WTC11 (cell line): ENCODE measurements at regions not wholly inside any gene's neighbourhood (a gene's known extent, or its start where the extent isn't known, plus 50 kb on each side); places are given as distances from the start of the nearest gene placed in this dataset.

Experiments
- ATAC-seq: fragments of 200-7000 bp; cut with Tn5 transposase; 2 replicates; pipeline ENCODE4 v1.10.0; 2021; ENCODE audit warnings: mild to moderate bottlenecking, moderate library complexity
- CTCF ChIA-PET: fragments of 300-600 bp; sonication (Branson Sonifier 250); formaldehyde crosslinking; loops from one replicate; lab custom pipeline; 2021; ENCODE audit warnings: antibody characterized with exemption; lab: Charles Lee
- POLR2A ChIA-PET: fragments of 350-600 bp; sonication (Branson Sonifier 250); formaldehyde crosslinking; loops from one replicate; lab custom pipeline; 2021; ENCODE audit warnings: antibody characterized with exemption; lab: Charles Lee
- DNase-seq: peaks from one replicate; pipeline ENCODE4 v3.0.0; 2021; ENCODE audit warnings: low spot score
- H3K27ac Mint-ChIP-seq: 2 replicates; pipeline ENCODE4 v1.8.0; 2021; ENCODE audit warnings: mixed read lengths
- H3K27me3 Mint-ChIP-seq: 2 replicates; pipeline ENCODE4 v1.8.0; 2021; ENCODE audit warnings: low read depth, mild to moderate bottlenecking, moderate library complexity, mixed read lengths
- H3K36me3 Mint-ChIP-seq: 2 replicates; pipeline ENCODE4 v1.8.0; 2021; ENCODE audit warnings: mixed read lengths
- H3K4me1 Mint-ChIP-seq: 2 replicates; pipeline ENCODE4 v1.8.0; 2022; ENCODE audit warnings: mixed read lengths
- H3K4me3 Mint-ChIP-seq: 2 replicates; pipeline ENCODE4 v1.8.0; 2021; ENCODE audit warnings: mild to moderate bottlenecking, moderate library complexity, mixed read lengths
- H3K9me3 Mint-ChIP-seq: 2 replicates; pipeline ENCODE4 v1.8.0; 2021; ENCODE audit warnings: mixed read lengths
- ATF1 ChIP-seq: sonication (generic); formaldehyde crosslinking; IDR thresholded peaks from 2 replicates; pipeline ENCODE4 v1.8.1; 2023; ENCODE audit warnings: mild to moderate bottlenecking, moderate library complexity, missing genetic modification reagents
- GABPB1 ChIP-seq: sonication (generic); formaldehyde crosslinking; IDR thresholded peaks from 2 replicates; pipeline ENCODE4 v1.8.1; 2023; ENCODE audit warnings: mild to moderate bottlenecking, missing genetic modification reagents
- GTF2I ChIP-seq: fragments of 250-450 bp; sonication (Bioruptor Pico); conservative IDR thresholded peaks from 2 replicates; pipeline ENCODE4 v1.4.0; 2021; ENCODE audit warnings: mild to moderate bottlenecking
- SMAD3 ChIP-seq: sonication (generic); formaldehyde crosslinking; IDR thresholded peaks from 2 replicates; pipeline ENCODE4 v1.8.0; 2022; ENCODE audit warnings: missing genetic modification reagents, mild to moderate bottlenecking, borderline replicate concordance
- SOX15 ChIP-seq: fragments of 250-450 bp; sonication (Bioruptor Pico); IDR thresholded peaks from 2 replicates; pipeline ENCODE4 v1.9.0; 2021; ENCODE audit warnings: mild to moderate bottlenecking
- TP53 ChIP-seq: sonication (generic); formaldehyde crosslinking; IDR thresholded peaks from 2 replicates; pipeline ENCODE4 v1.8.1; 2023; ENCODE audit warnings: mild to moderate bottlenecking, missing genetic modification reagents
- ZNF263 ChIP-seq: sonication (generic); formaldehyde crosslinking; IDR thresholded peaks from 2 replicates; pipeline ENCODE4 v1.8.1; 2022; ENCODE audit warnings: low read depth, mild to moderate bottlenecking, moderate library complexity, missing genetic modification reagents
- ZNF423 ChIP-seq: fragments of 250-450 bp; sonication (Bioruptor Pico); IDR thresholded peaks from 2 replicates; pipeline ENCODE4 v2.1.2; 2022; ENCODE audit warnings: mild to moderate bottlenecking, moderate library complexity
- TF ChIP-seq, protein P1 (sequence below): sonication (generic); formaldehyde crosslinking; IDR thresholded peaks from 2 replicates; pipeline ENCODE4 v1.8.1; 2022; ENCODE audit warnings: missing genetic modification reagents, borderline replicate concordance
- TF ChIP-seq, protein P2 (sequence below): sonication (generic); formaldehyde crosslinking; IDR thresholded peaks from 2 replicates; pipeline ENCODE4 v1.8.1; 2023; ENCODE audit warnings: mild to moderate bottlenecking, missing genetic modification reagents, borderline replicate concordance
- TF ChIP-seq, protein P3 (sequence below): fragments of 200-600 bp; IDR thresholded peaks from 2 replicates; pipeline ENCODE4 v1.8.0; 2022; ENCODE audit warnings: antibody characterized with exemption

DNA sequence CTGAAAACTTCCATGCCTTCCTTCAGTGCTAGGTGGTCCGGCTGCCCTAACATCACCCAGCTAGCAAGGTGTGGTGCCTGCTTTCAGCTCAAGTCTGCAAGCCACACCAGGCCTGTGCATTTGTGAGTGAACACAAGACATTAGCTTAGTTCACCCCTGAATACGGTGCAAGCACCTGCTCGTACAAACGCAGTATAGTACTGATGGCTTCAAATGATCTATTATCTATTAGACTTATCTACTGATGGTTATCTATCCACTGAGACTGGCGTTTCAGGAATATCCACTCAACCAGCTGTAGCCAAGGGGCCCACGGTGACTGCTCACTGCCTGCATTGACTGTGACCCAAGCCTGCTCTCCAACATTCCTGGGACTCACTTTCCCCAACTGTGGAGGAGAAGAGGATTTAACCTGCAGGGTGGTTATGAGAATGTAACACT, 155.9 kb downstream of the SHOX start (continued):
- no peak for TF ChIP-seq TP53 (CRISPR knock-in tag)
- TF ChIP-seq ZNF263 (CRISPR knock-in tag): no peak

DNA sequence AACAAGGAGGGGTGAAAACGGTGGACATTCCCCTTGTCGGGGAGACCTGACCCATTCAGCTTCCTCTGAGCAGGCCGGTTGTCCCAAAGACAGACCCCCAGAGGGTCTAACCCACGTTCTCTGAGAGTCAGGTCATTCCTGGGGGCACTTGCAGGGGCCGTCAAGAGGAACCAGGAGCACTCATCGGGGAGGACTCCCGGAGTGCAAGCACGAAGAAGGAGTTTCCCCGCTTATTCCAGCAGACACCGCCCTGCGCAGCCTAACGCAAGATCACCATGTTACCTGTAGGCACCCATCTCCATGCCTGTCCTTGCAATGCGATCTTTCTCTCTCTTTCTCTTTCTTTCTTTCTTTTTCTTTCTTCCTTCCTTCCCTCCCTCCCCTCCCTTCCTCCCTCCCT, 154.2 kb downstream of the SHOX start:
- Mint-ChIP-seq H3K36me3 (no peaks in the 10 kb centered on the region), H3K4me3 (no peak overlapping the region), H3K4me1 (peaks cover 31% of the 10 kb centered on the region), H3K27ac (no peak overlapping the region; the same call in 1 of the 2 replicates), H3K27me3 (peaks cover 3% of the 10 kb centered on the region; the same call in 1 of the 2 replicates), H3K9me3 (no peaks in the 10 kb centered on the region)
- ATAC-seq: no peak
- TF ChIP-seq, protein P1, sequence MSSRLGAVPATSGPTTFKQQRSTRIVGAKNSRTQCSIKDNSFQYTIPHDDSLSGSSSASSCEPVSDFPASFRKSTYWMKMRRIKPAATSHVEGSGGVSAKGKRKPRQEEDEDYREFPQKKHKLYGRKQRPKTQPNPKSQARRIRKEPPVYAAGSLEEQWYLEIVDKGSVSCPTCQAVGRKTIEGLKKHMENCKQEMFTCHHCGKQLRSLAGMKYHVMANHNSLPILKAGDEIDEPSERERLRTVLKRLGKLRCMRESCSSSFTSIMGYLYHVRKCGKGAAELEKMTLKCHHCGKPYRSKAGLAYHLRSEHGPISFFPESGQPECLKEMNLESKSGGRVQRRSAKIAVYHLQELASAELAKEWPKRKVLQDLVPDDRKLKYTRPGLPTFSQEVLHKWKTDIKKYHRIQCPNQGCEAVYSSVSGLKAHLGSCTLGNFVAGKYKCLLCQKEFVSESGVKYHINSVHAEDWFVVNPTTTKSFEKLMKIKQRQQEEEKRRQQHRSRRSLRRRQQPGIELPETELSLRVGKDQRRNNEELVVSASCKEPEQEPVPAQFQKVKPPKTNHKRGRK (CRISPR knock-in tag): peak; percentile 93; the same call in 1 of the 2 replicates
- TF ChIP-seq SMAD3 (CRISPR knock-in tag): no peak
- TF ChIP-seq, protein P2, sequence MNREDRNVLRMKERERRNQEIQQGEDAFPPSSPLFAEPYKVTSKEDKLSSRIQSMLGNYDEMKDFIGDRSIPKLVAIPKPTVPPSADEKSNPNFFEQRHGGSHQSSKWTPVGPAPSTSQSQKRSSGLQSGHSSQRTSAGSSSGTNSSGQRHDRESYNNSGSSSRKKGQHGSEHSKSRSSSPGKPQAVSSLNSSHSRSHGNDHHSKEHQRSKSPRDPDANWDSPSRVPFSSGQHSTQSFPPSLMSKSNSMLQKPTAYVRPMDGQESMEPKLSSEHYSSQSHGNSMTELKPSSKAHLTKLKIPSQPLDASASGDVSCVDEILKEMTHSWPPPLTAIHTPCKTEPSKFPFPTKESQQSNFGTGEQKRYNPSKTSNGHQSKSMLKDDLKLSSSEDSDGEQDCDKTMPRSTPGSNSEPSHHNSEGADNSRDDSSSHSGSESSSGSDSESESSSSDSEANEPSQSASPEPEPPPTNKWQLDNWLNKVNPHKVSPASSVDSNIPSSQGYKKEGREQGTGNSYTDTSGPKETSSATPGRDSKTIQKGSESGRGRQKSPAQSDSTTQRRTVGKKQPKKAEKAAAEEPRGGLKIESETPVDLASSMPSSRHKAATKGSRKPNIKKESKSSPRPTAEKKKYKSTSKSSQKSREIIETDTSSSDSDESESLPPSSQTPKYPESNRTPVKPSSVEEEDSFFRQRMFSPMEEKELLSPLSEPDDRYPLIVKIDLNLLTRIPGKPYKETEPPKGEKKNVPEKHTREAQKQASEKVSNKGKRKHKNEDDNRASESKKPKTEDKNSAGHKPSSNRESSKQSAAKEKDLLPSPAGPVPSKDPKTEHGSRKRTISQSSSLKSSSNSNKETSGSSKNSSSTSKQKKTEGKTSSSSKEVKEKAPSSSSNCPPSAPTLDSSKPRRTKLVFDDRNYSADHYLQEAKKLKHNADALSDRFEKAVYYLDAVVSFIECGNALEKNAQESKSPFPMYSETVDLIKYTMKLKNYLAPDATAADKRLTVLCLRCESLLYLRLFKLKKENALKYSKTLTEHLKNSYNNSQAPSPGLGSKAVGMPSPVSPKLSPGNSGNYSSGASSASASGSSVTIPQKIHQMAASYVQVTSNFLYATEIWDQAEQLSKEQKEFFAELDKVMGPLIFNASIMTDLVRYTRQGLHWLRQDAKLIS: no peak
- TF ChIP-seq GTF2I (CRISPR knock-in tag): no peak
- TF ChIP-seq SOX15: no peak
- TF ChIP-seq, protein P3, sequence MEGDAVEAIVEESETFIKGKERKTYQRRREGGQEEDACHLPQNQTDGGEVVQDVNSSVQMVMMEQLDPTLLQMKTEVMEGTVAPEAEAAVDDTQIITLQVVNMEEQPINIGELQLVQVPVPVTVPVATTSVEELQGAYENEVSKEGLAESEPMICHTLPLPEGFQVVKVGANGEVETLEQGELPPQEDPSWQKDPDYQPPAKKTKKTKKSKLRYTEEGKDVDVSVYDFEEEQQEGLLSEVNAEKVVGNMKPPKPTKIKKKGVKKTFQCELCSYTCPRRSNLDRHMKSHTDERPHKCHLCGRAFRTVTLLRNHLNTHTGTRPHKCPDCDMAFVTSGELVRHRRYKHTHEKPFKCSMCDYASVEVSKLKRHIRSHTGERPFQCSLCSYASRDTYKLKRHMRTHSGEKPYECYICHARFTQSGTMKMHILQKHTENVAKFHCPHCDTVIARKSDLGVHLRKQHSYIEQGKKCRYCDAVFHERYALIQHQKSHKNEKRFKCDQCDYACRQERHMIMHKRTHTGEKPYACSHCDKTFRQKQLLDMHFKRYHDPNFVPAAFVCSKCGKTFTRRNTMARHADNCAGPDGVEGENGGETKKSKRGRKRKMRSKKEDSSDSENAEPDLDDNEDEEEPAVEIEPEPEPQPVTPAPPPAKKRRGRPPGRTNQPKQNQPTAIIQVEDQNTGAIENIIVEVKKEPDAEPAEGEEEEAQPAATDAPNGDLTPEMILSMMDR: no peak
- no peak for TF ChIP-seq ATF1
- TF ChIP-seq ZNF263 (CRISPR knock-in tag): peak; percentile 88
- DNase-seq: no peak
- ChIA-PET POLR2A (no interaction called here), CTCF (no interaction called here)

DNA sequence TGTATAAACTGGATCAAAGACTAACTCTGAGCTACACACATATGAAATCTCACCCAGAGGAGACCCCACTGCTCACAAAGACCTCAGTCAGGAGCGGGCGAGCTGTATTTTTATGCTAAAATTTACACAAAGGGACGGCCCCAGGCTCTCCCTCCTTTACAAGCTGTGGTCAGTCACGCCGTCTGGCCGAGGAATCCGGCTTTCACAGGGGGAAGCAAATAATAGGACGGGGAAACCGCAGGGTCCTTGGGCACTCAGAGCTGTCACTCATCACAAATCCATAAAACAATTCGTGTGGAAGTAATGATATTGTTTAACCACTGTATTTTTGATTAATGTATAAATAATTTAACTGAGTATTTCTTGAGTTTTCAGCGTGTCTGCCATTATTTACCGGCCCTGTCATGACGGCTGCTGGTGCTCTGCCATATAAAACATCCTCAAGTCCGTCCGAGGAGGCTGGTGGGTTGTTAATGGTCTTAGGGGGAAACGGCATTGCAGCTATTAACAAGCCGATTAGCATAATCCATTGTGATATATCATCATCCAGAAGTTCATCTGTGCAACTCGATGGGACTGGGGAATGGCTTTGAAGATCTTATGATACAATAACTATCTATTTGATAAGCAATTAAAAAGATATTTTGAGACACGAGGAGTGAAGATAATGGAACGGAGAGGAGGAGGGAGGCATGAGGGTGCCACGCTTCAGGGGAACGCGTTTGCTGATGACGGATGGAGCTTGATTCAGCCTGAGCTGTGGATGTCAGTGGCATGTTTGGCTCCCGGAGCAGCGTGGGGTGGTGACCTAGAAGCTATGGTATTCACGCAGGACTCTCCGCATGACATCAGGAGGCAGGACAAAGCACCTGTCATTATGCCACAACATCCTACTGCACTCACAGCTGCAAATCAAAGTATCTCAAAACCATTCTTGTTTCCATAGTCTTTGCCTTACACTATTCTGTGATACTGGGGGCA, 150.9 kb downstream of the SHOX start:
- H3K9me3 Mint-ChIP-seq: no peaks in the 10 kb centered on the region
- H3K36me3 Mint-ChIP-seq: no peaks in the 10 kb centered on the region
- H3K4me3 Mint-ChIP-seq: peak overlapping the region; percentile 50
- peaks cover 17% of the 10 kb centered on the region for H3K4me1 Mint-ChIP-seq
- ATAC-seq (peak; percentile 64), DNase-seq (no peak)
- TF ChIP-seq GABPB1 (no peak), ZNF423 (peak; percentile 58; the same call in 1 of the 2 replicates)
- TF ChIP-seq, all 79 proteins: peak for 1
- H3K27ac Mint-ChIP-seq: no peak overlapping the region
- CTCF ChIA-PET: no interaction called here
- peaks cover 3% of the 10 kb centered on the region; the same call in 1 of the 2 replicates for H3K27me3 Mint-ChIP-seq
- POLR2A ChIA-PET: no interaction called here
